ENCODE measurements at regions not wholly inside any gene's neighbourhood (a gene's known extent, or its start where the extent isn't known, plus 50 kb on each side); places are given as distances from the start of the nearest gene placed in this dataset.

DNA sequence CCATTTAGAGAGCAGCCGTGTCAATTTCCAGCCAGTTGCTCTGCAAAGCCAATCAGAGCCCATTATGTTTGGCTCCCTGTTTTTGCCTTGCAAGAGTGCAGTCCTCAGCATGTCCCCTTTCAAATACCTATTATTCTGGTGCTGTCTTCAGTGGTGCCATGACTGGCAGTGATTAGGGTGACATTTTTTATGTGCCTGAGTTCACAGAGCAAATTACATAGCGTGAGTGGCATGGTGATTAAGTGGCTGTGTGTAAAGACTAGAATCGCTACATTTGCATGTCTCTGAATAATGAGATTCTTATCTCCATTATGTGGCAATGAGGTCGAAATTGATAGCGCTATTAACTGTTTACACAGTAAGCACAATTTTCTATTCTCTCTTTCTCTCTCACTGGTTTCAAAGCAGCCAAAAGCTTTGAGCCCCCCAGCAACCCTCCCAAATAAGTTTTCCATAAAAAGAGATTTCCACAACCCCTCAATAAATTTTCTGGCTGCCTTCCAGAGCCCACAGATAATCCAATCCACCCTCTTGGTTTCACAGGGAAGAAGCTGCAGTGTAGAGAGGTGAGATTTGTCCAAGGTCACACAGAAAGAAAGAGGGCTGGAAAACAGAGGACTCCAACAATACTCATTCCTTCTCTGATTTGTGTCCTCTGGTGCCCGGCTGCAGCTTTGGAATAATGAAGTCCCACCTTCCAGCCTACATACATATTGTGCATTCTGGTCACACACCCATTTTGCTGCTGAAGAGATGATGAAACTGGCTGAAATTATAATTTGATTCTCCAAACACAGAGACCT is 58.8 kb upstream of the NUDT4 start:
- Histone ChIP-seq H3K36me3 (ENCODE audit: insufficient read depth, low read length) (no peaks in the 10 kb centered on the region), H3K4me1 (ENCODE audit: insufficient read depth, low read length, poor library complexity, severe bottlenecking) (no peaks in the 10 kb centered on the region), H3K27ac (ENCODE audit: low read depth, low read length, poor library complexity, severe bottlenecking) (no peak overlapping the region), H3K4me3 (ENCODE audit: low read depth, low read length, poor library complexity, severe bottlenecking) (no peak overlapping the region), H2AFZ (ENCODE audit: low read length) (no peak overlapping the region), H3K79me2 (ENCODE audit: insufficient read depth, low read depth, low read length) (no peaks in the 10 kb centered on the region), H3K9me3 (ENCODE audit: low read length) (no peaks in the 10 kb centered on the region), H3K9me2 (ENCODE audit: insufficient read depth, low read length) (no peaks in the 10 kb centered on the region), H4K20me1 (ENCODE audit: insufficient read depth, low read length) (no peaks in the 10 kb centered on the region), H3K4me2 (ENCODE audit: low read length) (no peak overlapping the region)
- ChIA-PET CTCF (ENCODE audit: unreplicated experiment) (no interaction called here), POLR2A (interaction anchor here (0.6 to 0.7 kb wide), 3 partner anchors 17 to 1523 kb away, joined by 3 read pairs; no protein-coding TSS in a partner anchor)
- TF ChIP-seq, protein P1, sequence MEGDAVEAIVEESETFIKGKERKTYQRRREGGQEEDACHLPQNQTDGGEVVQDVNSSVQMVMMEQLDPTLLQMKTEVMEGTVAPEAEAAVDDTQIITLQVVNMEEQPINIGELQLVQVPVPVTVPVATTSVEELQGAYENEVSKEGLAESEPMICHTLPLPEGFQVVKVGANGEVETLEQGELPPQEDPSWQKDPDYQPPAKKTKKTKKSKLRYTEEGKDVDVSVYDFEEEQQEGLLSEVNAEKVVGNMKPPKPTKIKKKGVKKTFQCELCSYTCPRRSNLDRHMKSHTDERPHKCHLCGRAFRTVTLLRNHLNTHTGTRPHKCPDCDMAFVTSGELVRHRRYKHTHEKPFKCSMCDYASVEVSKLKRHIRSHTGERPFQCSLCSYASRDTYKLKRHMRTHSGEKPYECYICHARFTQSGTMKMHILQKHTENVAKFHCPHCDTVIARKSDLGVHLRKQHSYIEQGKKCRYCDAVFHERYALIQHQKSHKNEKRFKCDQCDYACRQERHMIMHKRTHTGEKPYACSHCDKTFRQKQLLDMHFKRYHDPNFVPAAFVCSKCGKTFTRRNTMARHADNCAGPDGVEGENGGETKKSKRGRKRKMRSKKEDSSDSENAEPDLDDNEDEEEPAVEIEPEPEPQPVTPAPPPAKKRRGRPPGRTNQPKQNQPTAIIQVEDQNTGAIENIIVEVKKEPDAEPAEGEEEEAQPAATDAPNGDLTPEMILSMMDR (conservative IDR thresholded peaks at IDR 0.05; ENCODE audit: low read length), result no peak
- TF ChIP-seq EZH2phosphoT487 (IDR thresholded peaks at IDR 0.05; ENCODE audit: borderline replicate concordance, low read depth, low read length), result no peak
- DNase-seq (ENCODE audit: low spot score), result no peak
- BruUV-seq (replicated peaks), result no TSS peak
- intact Hi-C loops (cut with micrococcal nuclease; ENCODE audit: unreplicated experiment), result no loop called here

DNA sequence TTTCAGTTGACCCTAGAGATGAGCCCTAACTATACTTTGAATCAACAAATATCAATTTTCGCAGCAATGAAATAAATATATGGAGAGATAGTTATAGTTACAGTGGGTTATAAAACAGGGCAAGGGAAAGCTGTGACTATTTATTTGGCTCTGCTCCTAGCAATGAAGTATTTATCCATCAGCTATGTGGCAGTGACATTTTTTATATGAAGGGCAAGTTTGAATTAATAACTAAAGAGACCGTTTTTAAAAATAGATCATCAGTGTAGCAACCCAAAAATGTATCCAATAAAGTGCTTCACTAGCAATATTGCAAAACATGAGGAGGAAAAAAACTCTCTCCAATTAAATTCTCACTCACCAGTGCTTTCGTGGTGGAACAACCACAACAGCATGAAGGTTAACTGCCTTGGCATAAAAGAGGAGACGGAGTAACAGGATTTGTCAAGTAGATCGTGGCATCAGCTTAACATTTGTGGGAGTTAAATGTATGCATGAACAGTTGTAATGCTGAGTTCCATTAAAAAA is 58.1 kb upstream of the NUDT4 start:
- POLR2A ChIA-PET, result interaction anchor here (0.6 to 0.7 kb wide), 3 partner anchors 16 to 1524 kb away, joined by 3 read pairs; no protein-coding TSS in a partner anchor
- no peaks in the 10 kb centered on the region for H3K9me3 ChIP-seq (ENCODE audit: low read length)
- H3K36me3 ChIP-seq (ENCODE audit: insufficient read depth, low read length), result no peaks in the 10 kb centered on the region
- no peaks in the 10 kb centered on the region for H3K9me2 ChIP-seq (ENCODE audit: insufficient read depth, low read length)
- no peak for DNase-seq (ENCODE audit: low spot score)
- H3K27ac ChIP-seq (ENCODE audit: low read depth, low read length, poor library complexity, severe bottlenecking), result no peak overlapping the region
- no peaks in the 10 kb centered on the region for H3K79me2 ChIP-seq (ENCODE audit: insufficient read depth, low read depth, low read length)
- H2AFZ ChIP-seq (ENCODE audit: low read length), result no peak overlapping the region
- no peak overlapping the region for H3K4me3 ChIP-seq (ENCODE audit: low read depth, low read length, poor library complexity, severe bottlenecking)
- no peaks in the 10 kb centered on the region for H3K4me1 ChIP-seq (ENCODE audit: insufficient read depth, low read length, poor library complexity, severe bottlenecking)
- no peak overlapping the region for H3K4me2 ChIP-seq (ENCODE audit: low read length)
- no peaks in the 10 kb centered on the region for H4K20me1 ChIP-seq (ENCODE audit: insufficient read depth, low read length)
- CTCF ChIA-PET (ENCODE audit: unreplicated experiment), result no interaction called here
- TF ChIP-seq, protein P1 (conservative IDR thresholded peaks at IDR 0.05; ENCODE audit: low read length), result no peak
- TF ChIP-seq EZH2phosphoT487 (IDR thresholded peaks at IDR 0.05; ENCODE audit: borderline replicate concordance, low read depth, low read length), result no peak
- intact Hi-C loops (cut with micrococcal nuclease; ENCODE audit: unreplicated experiment), result no loop called here
- no TSS peak for BruUV-seq (replicated peaks)

DNA sequence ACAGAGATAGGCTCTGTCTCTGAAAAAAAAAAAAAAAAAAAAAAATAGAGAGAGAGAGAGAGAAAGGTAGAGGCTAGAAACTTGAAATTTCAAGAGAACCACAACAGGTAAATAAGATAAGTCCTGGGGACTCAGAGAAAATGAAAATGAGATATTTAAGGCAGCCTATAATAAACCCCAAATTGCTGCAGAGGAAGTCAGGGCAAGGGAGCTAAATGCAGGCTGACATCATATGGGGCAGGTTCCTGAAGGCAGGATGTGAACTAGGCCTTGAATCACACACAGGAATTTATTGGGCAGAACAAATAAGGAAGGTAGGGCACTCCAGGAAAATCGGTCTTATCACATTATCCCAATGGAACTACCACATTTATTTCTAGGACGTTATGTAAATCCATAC is 54.9 kb upstream of the NUDT4 start:
- DNase-seq (ENCODE audit: low spot score), result no peak
- no peaks in the 10 kb centered on the region for H3K9me2 ChIP-seq (ENCODE audit: insufficient read depth, low read length)
- POLR2A ChIA-PET, result interaction anchor here (0.7 kb wide), 1 partner anchor 47 kb away, joined by 3 read pairs; no protein-coding TSS in a partner anchor
- H3K27ac ChIP-seq (ENCODE audit: low read depth, low read length, poor library complexity, severe bottlenecking), result no peak overlapping the region
- CTCF ChIA-PET (ENCODE audit: unreplicated experiment), result no interaction called here
- H3K9me3 ChIP-seq (ENCODE audit: low read length), result no peaks in the 10 kb centered on the region
- H3K36me3 ChIP-seq (ENCODE audit: insufficient read depth, low read length), result no peaks in the 10 kb centered on the region
- BruUV-seq (replicated peaks), result no TSS peak
- no peak overlapping the region for H3K4me3 ChIP-seq (ENCODE audit: low read depth, low read length, poor library complexity, severe bottlenecking)
- no peak for TF ChIP-seq EZH2phosphoT487 (IDR thresholded peaks at IDR 0.05; ENCODE audit: borderline replicate concordance, low read depth, low read length)
- TF ChIP-seq, protein P1 (conservative IDR thresholded peaks at IDR 0.05; ENCODE audit: low read length), result no peak
- H3K4me2 ChIP-seq (ENCODE audit: low read length), result no peak overlapping the region
- H3K79me2 ChIP-seq (ENCODE audit: insufficient read depth, low read depth, low read length), result no peaks in the 10 kb centered on the region
- no peaks in the 10 kb centered on the region for H3K4me1 ChIP-seq (ENCODE audit: insufficient read depth, low read length, poor library complexity, severe bottlenecking)
- intact Hi-C loops (cut with micrococcal nuclease; ENCODE audit: unreplicated experiment), result no loop called here
- no peak overlapping the region for H2AFZ ChIP-seq (ENCODE audit: low read length)
- no peaks in the 10 kb centered on the region for H4K20me1 ChIP-seq (ENCODE audit: insufficient read depth, low read length)

All from OCI-LY7 (cell line).